ENCODE measurements at regions not wholly inside any gene's neighbourhood (a gene's known extent, or its start where the extent isn't known, plus 50 kb on each side); places are given as distances from the start of the nearest gene placed in this dataset.
"Not testable (repeated sequence)": the region's sequence is repeated elsewhere in the genome, so short reads cannot be mapped to it uniquely, and the experiment has no call there.

DNA sequence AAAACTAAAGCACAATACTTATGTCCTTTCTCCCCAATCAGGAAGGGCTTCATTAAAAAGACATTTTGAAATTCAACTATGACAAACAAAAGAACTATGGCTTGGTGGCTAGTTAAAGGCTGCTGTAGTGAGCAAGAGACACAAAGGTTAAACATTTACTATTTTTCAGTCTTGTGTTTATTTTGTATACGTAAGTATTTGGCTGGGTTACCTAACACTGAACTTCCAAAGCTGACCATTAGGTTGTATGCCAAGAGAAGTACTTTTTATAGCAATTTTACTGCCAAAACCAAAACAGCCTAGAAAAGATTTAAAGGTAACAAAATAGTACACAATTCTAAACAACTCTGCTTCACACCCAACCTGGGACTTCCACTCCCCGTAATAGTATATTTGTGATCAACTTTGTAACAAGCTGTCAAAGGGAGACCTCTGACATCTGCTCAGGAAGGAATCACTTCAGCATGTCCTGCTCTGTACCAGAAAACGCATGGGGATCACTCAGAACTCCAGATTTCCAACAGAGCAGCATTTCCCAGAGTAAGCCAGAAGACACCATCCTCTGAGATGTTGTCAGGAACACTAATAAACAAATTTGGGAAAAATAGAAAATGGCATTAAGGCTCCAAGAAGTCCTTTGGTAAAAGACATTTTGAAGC is 69.0 kb upstream of the ZSCAN2 start:
- H3K4me3 ChIP-seq (ENCODE audit: insufficient read depth, low read depth, low read length); H3K56ac ChIP-seq (ENCODE audit: extremely low read depth, insufficient read depth, low read length); H3K4me2 ChIP-seq (ENCODE audit: low read depth, low read length); H2BK20ac ChIP-seq (ENCODE audit: low read depth, low read length); dilution Hi-C loops (cut with HindIII; ENCODE audit: low sequenced_read_pairs, unreplicated experiment); H2AK9ac ChIP-seq (replicated peaks; ENCODE audit: low read depth, low read length, poor library complexity); H3K79me1 ChIP-seq (ENCODE audit: low read depth in 1 of 2, low read length in 2 of 2); H4K8ac ChIP-seq (ENCODE audit: low read depth in 2 of 2, low read length in 2 of 2); H3K18ac ChIP-seq (ENCODE audit: low read depth, low read length); H2BK5ac ChIP-seq (ENCODE audit: low read depth, low read length, poor library complexity, severe bottlenecking); H4K20me1 ChIP-seq (ENCODE audit: insufficient read depth, low read length); CTCF ChIA-PET; H2AFZ ChIP-seq (replicated peaks; ENCODE audit: low read length, poor library complexity); in situ Hi-C loops (cut with MboI; ENCODE audit: low sequenced_read_pairs); BruUV-seq (replicated peaks); H3K9me3 ChIP-seq (ENCODE audit: control insufficient read depth, insufficient read depth, low read length); H2AK5ac ChIP-seq (ENCODE audit: low read depth, low read length); H3K4me1 ChIP-seq (ENCODE audit: control insufficient read depth, insufficient read depth, low read length); H3K4ac ChIP-seq (ENCODE audit: low read depth, low read length); H3K9ac ChIP-seq (ENCODE audit: low read depth, low read length); intact Hi-C loops (cut with micrococcal nuclease); H2BK15ac ChIP-seq (ENCODE audit: low read depth, low read length); H4K91ac ChIP-seq (ENCODE audit: insufficient read depth, low read depth, low read length); POLR2A ChIA-PET (ENCODE audit: unreplicated experiment); H3K27me3 ChIP-seq (ENCODE audit: control insufficient read depth, insufficient read depth, low read length); H3K23ac ChIP-seq (ENCODE audit: low read depth, low read length); H3K27ac ChIP-seq (ENCODE audit: insufficient read depth, low read length); H4K5ac ChIP-seq (ENCODE audit: low read depth, low read length); H3K36me3 ChIP-seq (ENCODE audit: control insufficient read depth, insufficient read depth, low read length); H3K9me1 ChIP-seq (ENCODE audit: insufficient read depth, low read length); H2BK120ac ChIP-seq (ENCODE audit: low read depth, low read length): not testable (repeated sequence)
- peak; percentile 78 for DNase-seq
- no CpG with 5 or more reads among the region's 3 CpGs for WGBS, 2 experiments (ENCODE audit: extremely low coverage in 2 of 2, insufficient read length in 1 of 2)
- peak; percentile 81 for ATAC-seq (ENCODE audit: low read depth)
- H3K14ac ChIP-seq (replicated peaks; ENCODE audit: low read depth, low read length), result 0 out of 2 replicates have a peak overlapping the region, but pooled peaks have one; percentile 6
- TF ChIP-seq, protein P1, sequence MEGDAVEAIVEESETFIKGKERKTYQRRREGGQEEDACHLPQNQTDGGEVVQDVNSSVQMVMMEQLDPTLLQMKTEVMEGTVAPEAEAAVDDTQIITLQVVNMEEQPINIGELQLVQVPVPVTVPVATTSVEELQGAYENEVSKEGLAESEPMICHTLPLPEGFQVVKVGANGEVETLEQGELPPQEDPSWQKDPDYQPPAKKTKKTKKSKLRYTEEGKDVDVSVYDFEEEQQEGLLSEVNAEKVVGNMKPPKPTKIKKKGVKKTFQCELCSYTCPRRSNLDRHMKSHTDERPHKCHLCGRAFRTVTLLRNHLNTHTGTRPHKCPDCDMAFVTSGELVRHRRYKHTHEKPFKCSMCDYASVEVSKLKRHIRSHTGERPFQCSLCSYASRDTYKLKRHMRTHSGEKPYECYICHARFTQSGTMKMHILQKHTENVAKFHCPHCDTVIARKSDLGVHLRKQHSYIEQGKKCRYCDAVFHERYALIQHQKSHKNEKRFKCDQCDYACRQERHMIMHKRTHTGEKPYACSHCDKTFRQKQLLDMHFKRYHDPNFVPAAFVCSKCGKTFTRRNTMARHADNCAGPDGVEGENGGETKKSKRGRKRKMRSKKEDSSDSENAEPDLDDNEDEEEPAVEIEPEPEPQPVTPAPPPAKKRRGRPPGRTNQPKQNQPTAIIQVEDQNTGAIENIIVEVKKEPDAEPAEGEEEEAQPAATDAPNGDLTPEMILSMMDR (conservative IDR thresholded peaks at IDR 0.05; ENCODE audit: low read depth, low read length), result 0 out of 2 replicates have a peak, but pooled peaks have one; percentile 4
- TF ChIP-seq CEBPB (IDR thresholded peaks at IDR 0.05; ENCODE audit: low read depth, low read length), result 0 out of 2 replicates have a peak, but pooled peaks have one; percentile 22

DNA sequence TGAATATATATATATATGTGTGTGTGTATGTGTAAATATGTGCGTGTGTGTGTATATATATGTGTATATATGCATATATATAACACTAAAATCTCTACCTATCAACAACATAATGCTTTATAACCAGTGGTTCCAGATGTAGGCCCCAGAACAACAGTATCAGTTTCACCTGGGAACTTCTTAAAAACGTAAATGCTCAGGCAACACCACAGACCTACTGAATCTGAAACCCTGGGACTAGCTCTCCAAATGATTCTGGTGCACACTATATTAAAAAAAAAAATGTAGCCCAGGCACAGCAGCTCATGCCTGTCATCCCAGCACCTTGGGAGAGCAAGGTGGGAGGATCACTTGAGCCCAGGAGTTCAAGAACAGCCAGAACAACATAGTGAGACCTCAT is 67.1 kb upstream of the ZSCAN2 start:
- H2AK5ac ChIP-seq (ENCODE audit: low read depth, low read length); H3K36me3 ChIP-seq (ENCODE audit: control insufficient read depth, insufficient read depth, low read length); H3K4me3 ChIP-seq (ENCODE audit: insufficient read depth, low read depth, low read length); H4K91ac ChIP-seq (ENCODE audit: insufficient read depth, low read depth, low read length); H3K18ac ChIP-seq (ENCODE audit: low read depth, low read length); H2BK120ac ChIP-seq (ENCODE audit: low read depth, low read length); H4K8ac ChIP-seq (ENCODE audit: low read depth in 2 of 2, low read length in 2 of 2); in situ Hi-C loops (cut with MboI; ENCODE audit: low sequenced_read_pairs); DNase-seq; H3K14ac ChIP-seq (replicated peaks; ENCODE audit: low read depth, low read length); ATAC-seq (ENCODE audit: low read depth); H2AFZ ChIP-seq (replicated peaks; ENCODE audit: low read length, poor library complexity); H3K23ac ChIP-seq (ENCODE audit: low read depth, low read length); H2BK15ac ChIP-seq (ENCODE audit: low read depth, low read length); CTCF ChIA-PET; H3K4ac ChIP-seq (ENCODE audit: low read depth, low read length); H3K27ac ChIP-seq (ENCODE audit: insufficient read depth, low read length); H4K5ac ChIP-seq (ENCODE audit: low read depth, low read length); H2AK9ac ChIP-seq (replicated peaks; ENCODE audit: low read depth, low read length, poor library complexity); H3K4me1 ChIP-seq (ENCODE audit: control insufficient read depth, insufficient read depth, low read length); H3K27me3 ChIP-seq (ENCODE audit: control insufficient read depth, insufficient read depth, low read length); H2BK20ac ChIP-seq (ENCODE audit: low read depth, low read length); H3K79me1 ChIP-seq (ENCODE audit: low read depth in 1 of 2, low read length in 2 of 2); H3K56ac ChIP-seq (ENCODE audit: extremely low read depth, insufficient read depth, low read length); dilution Hi-C loops (cut with HindIII; ENCODE audit: low sequenced_read_pairs, unreplicated experiment); BruUV-seq (replicated peaks); H3K4me2 ChIP-seq (ENCODE audit: low read depth, low read length); H3K9me1 ChIP-seq (ENCODE audit: insufficient read depth, low read length); POLR2A ChIA-PET (ENCODE audit: unreplicated experiment); intact Hi-C loops (cut with micrococcal nuclease); H3K9me3 ChIP-seq (ENCODE audit: control insufficient read depth, insufficient read depth, low read length); H2BK5ac ChIP-seq (ENCODE audit: low read depth, low read length, poor library complexity, severe bottlenecking); H3K9ac ChIP-seq (ENCODE audit: low read depth, low read length); H4K20me1 ChIP-seq (ENCODE audit: insufficient read depth, low read length): not testable (repeated sequence)
- WGBS, 2 experiments (ENCODE audit: extremely low coverage in 2 of 2, insufficient read length in 1 of 2), result 100% methylated on average over 1 of the region's 2 CpGs; no CpG with 5 or more reads in 1 of the 2 experiments

Measured in IMR-90 (cell line).